ENCODE measurements at regions not wholly inside any gene's neighbourhood (a gene's known extent, or its start where the extent isn't known, plus 50 kb on each side); places are given as distances from the start of the nearest gene placed in this dataset.
A peak's percentile ranks its signal among the peaks of the same experiment; 100 is the strongest.

- H3K36me3 ChIP-seq (ENCODE audit: control insufficient read depth, insufficient read depth, low read length), result no peaks in the 10 kb centered on the region
- no peaks in the 10 kb centered on the region for H3K9me3 ChIP-seq (ENCODE audit: control insufficient read depth, insufficient read depth, low read length)
- peaks cover 3% of the 10 kb centered on the region for H3K4me1 ChIP-seq (ENCODE audit: control insufficient read depth, insufficient read depth, low read length)
- 72% methylated on average over 2 of the region's 3 CpGs for WGBS (ENCODE audit: insufficient coverage)
- H3K27ac ChIP-seq (ENCODE audit: low read depth, low read length), result no peak overlapping the region
- DNase-seq (ENCODE audit: low read depth in 4 of 6, low spot score in 6 of 6), result no peak
- H3K4me3 ChIP-seq (ENCODE audit: low read depth, low read length), result no peak overlapping the region
- H3K27me3 ChIP-seq (ENCODE audit: control insufficient read depth, insufficient read depth, low read length), result peaks cover 2% of the 10 kb centered on the region
Observed at GRCh38 chr20:39123185-39123557, 161.0 kb downstream of the DHX35 start.

- H3K27ac ChIP-seq (ENCODE audit: low read depth, low read length), result no peak overlapping the region
- H3K4me3 ChIP-seq (ENCODE audit: low read depth, low read length), result no peak overlapping the region
- H3K27me3 ChIP-seq (ENCODE audit: control insufficient read depth, insufficient read depth, low read length), result no peaks in the 10 kb centered on the region
- H3K36me3 ChIP-seq (ENCODE audit: control insufficient read depth, insufficient read depth, low read length), result no peaks in the 10 kb centered on the region
- no peaks in the 10 kb centered on the region for H3K4me1 ChIP-seq (ENCODE audit: control insufficient read depth, insufficient read depth, low read length)
- H3K9me3 ChIP-seq (ENCODE audit: control insufficient read depth, insufficient read depth, low read length), result no peaks in the 10 kb centered on the region
- DNase-seq (ENCODE audit: low read depth in 4 of 6, low spot score in 6 of 6), result peak in 1 of 6 donors; percentile 22
Observed at GRCh38 chr20:39117491-39117890, 155.3 kb downstream of the DHX35 start.

DNA sequence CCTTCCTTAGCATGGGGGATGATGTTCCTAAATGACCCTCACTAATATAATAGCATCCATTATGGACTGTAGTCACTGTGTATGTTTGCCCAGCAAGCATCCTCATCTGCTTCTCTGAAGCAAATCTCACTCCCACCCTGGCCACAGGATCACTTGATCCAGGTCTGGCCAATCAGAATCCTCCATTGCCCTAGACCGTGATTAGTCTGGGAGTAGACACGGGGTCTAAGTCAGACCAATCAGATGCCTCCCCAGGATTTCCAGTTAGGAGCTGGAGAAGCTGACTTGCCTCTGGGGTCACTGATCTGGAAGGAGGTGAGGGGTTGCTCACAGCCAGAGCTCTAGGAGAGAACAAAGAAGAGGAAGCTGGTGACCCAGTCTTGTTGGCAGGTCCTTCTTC, 153.9 kb downstream of the DHX35 start:
- Histone ChIP-seq H3K27me3 (ENCODE audit: control insufficient read depth, insufficient read depth, low read length) (peaks cover 4% of the 10 kb centered on the region), H3K4me3 (ENCODE audit: low read depth, low read length) (no peak overlapping the region), H3K4me1 (ENCODE audit: control insufficient read depth, insufficient read depth, low read length) (peaks cover 5% of the 10 kb centered on the region), H3K27ac (ENCODE audit: low read depth, low read length) (no peak overlapping the region), H3K9me3 (ENCODE audit: control insufficient read depth, insufficient read depth, low read length) (no peaks in the 10 kb centered on the region), H3K36me3 (ENCODE audit: control insufficient read depth, insufficient read depth, low read length) (no peaks in the 10 kb centered on the region)
- DNase-seq (ENCODE audit: low read depth in 4 of 6, low spot score in 6 of 6), result no peak
- WGBS (ENCODE audit: insufficient coverage), result 100% methylated on average over 2 of the region's 2 CpGs

DNA sequence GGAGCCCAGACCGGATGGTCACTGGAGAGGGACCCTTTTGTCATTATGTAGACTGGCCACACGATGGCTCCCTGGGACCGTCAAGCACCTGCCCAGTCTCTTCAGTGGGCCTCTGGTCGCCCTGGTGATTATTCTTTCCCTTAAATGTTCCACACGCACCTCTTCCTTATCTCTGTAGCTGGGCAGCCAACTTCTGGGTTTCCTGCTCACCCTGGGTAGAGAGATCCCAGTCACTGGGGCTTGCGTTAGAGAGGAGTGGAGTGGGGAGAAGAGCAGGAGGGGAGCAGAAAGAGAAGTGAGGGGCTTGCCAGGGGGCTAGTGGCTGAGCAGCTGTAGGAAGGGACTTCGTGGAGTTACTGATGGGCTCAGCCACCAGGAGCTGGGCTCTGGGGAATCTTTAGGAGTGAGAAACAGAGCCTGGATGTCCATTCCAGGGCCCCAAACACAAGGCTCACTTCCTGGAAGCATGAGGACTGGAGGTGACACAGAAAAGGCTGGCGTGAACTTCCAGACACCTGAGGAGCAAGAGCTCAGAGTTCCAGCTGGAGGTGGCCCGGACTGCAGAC, 150.1 kb downstream of the DHX35 start:
- no peak overlapping the region for H3K27ac ChIP-seq (ENCODE audit: low read depth, low read length)
- peak; percentile 15 to 87 (median 38) for DNase-seq (ENCODE audit: low read depth in 4 of 6, low spot score in 6 of 6)
- no peaks in the 10 kb centered on the region for H3K9me3 ChIP-seq (ENCODE audit: control insufficient read depth, insufficient read depth, low read length)
- no peak overlapping the region for H3K4me3 ChIP-seq (ENCODE audit: low read depth, low read length)
- peaks cover 13% of the 10 kb centered on the region for H3K4me1 ChIP-seq (ENCODE audit: control insufficient read depth, insufficient read depth, low read length)
- no peaks in the 10 kb centered on the region for H3K36me3 ChIP-seq (ENCODE audit: control insufficient read depth, insufficient read depth, low read length)
- peaks cover 32% of the 10 kb centered on the region for H3K27me3 ChIP-seq (ENCODE audit: control insufficient read depth, insufficient read depth, low read length)
- 43% methylated on average over 7 of the region's 9 CpGs for WGBS (ENCODE audit: insufficient coverage)

- peaks cover 32% of the 10 kb centered on the region for H3K27me3 ChIP-seq (ENCODE audit: control insufficient read depth, insufficient read depth, low read length)
- peaks cover 13% of the 10 kb centered on the region for H3K4me1 ChIP-seq (ENCODE audit: control insufficient read depth, insufficient read depth, low read length)
- no peak for DNase-seq (ENCODE audit: low read depth in 4 of 6, low spot score in 6 of 6)
- WGBS (ENCODE audit: insufficient coverage), result 17% methylated on average over 4 of the region's 4 CpGs
- H3K27ac ChIP-seq (ENCODE audit: low read depth, low read length), result no peak overlapping the region
- no peak overlapping the region for H3K4me3 ChIP-seq (ENCODE audit: low read depth, low read length)
- H3K36me3 ChIP-seq (ENCODE audit: control insufficient read depth, insufficient read depth, low read length), result no peaks in the 10 kb centered on the region
- H3K9me3 ChIP-seq (ENCODE audit: control insufficient read depth, insufficient read depth, low read length), result no peaks in the 10 kb centered on the region
Observed at GRCh38 chr20:39111359-39112177, 149.4 kb downstream of the DHX35 start.

- Histone ChIP-seq H3K4me1 (ENCODE audit: control insufficient read depth, insufficient read depth, low read length) (peaks cover 13% of the 10 kb centered on the region), H3K36me3 (ENCODE audit: control insufficient read depth, insufficient read depth, low read length) (no peaks in the 10 kb centered on the region), H3K9me3 (ENCODE audit: control insufficient read depth, insufficient read depth, low read length) (no peaks in the 10 kb centered on the region), H3K27me3 (ENCODE audit: control insufficient read depth, insufficient read depth, low read length) (peaks cover 32% of the 10 kb centered on the region), H3K4me3 (ENCODE audit: low read depth, low read length) (no peak overlapping the region), H3K27ac (ENCODE audit: low read depth, low read length) (no peak overlapping the region)
- no peak for DNase-seq (ENCODE audit: low read depth in 4 of 6, low spot score in 6 of 6)
Observed at GRCh38 chr20:39110819-39111136, 148.6 kb downstream of the DHX35 start.

DNA sequence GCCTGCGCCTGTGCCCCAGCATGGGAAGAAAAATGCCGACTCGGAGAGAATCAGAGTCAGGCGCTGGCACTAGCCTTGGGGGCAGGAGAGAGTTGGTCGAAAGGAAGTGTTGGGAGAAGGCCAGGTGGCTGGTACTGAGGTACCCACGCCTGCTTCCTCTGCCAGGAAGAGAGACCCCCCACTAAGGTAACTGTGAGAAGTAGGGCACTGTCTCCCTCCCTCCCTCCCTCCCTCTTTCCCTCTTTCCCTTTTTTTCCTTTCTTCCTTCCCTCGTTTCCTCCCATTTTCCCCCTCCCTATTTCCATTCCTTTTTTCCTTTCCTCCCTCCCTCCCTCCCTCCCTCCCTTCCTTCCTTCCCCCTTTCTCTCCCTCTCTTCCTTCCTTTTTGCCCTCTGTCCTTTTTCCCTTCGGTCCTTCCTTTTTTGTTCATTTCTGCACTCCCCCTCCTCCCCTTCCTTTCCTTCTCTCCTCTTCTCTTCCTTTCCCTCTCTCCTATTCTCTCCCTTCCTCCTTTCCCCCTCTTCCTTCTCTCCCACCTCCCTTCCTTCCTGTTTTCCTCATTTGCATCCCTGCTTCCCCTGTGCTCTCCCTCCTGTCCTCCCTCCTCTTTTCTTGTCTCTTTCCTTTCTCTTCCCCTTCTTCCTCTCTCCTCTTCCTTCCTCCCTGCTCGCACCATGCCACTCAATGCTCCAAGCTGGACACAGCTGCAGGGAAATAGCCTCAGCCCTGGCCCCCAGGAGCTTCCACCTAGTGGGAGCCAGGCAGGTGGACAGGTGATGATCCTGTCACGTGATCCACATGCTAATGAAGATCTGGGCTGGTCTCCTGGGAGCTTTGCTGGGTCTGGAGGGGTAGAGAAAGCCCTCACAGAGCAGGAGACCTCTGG, 148.0 kb downstream of the DHX35 start:
- no peak for DNase-seq (ENCODE audit: low read depth in 4 of 6, low spot score in 6 of 6)
- Histone ChIP-seq H3K27me3 (ENCODE audit: control insufficient read depth, insufficient read depth, low read length) (peaks cover 32% of the 10 kb centered on the region), H3K4me3 (ENCODE audit: low read depth, low read length) (no peak overlapping the region), H3K4me1 (ENCODE audit: control insufficient read depth, insufficient read depth, low read length) (peaks cover 13% of the 10 kb centered on the region), H3K27ac (ENCODE audit: low read depth, low read length) (no peak overlapping the region), H3K9me3 (ENCODE audit: control insufficient read depth, insufficient read depth, low read length) (no peaks in the 10 kb centered on the region), H3K36me3 (ENCODE audit: control insufficient read depth, insufficient read depth, low read length) (no peaks in the 10 kb centered on the region)
- WGBS (ENCODE audit: insufficient coverage), result 47% methylated on average over 4 of the region's 10 CpGs

DNA sequence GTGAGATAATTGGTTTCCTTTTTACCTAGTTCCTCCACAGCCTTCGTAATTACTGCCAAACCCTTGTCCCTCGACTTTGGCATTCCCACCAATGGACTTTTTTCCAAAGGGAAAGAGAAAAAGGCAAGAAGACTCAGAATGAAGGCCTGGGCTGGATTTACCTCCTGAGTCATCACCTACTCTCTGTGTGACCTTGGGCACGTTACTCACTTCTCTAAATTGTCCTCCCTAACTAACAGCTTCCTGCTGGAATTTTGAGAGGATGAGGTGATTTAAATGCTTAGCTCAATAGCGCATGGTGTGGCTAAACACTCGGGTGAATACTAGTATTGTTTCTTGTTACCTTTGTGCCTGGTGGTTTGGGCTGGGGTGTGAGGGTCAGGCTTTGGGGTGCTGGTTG, 146.6 kb downstream of the DHX35 start:
- no peak for DNase-seq (ENCODE audit: low read depth in 4 of 6, low spot score in 6 of 6)
- Histone ChIP-seq H3K4me3 (ENCODE audit: low read depth, low read length) (no peak overlapping the region), H3K4me1 (ENCODE audit: control insufficient read depth, insufficient read depth, low read length) (peaks cover 13% of the 10 kb centered on the region), H3K27me3 (ENCODE audit: control insufficient read depth, insufficient read depth, low read length) (peaks cover 32% of the 10 kb centered on the region), H3K36me3 (ENCODE audit: control insufficient read depth, insufficient read depth, low read length) (no peaks in the 10 kb centered on the region), H3K9me3 (ENCODE audit: control insufficient read depth, insufficient read depth, low read length) (no peaks in the 10 kb centered on the region), H3K27ac (ENCODE audit: low read depth, low read length) (no peak overlapping the region)
- WGBS (ENCODE audit: insufficient coverage), result 60% methylated on average over 1 of the region's 5 CpGs

DNA sequence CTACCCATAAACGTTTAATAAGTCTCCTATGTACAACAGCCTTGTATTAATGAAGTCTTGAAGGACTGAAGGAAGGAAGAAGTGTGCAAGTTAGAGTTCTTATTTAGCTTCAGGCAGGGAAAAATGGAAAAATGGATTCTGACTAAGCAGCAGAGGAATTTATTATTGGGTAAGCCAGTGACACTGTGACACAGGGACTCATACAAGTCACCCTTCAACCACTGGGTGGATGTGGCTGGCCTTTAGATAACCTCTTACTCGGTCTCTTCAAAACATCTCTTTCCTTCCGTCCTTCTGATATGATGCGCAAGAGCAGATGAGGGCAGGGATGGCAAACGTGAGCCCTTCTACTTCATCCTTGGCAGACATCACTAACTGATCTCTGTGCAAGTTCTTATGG, 145.6 kb downstream of the DHX35 start:
- no peaks in the 10 kb centered on the region for H3K9me3 ChIP-seq (ENCODE audit: control insufficient read depth, insufficient read depth, low read length)
- H3K36me3 ChIP-seq (ENCODE audit: control insufficient read depth, insufficient read depth, low read length), result no peaks in the 10 kb centered on the region
- peaks cover 13% of the 10 kb centered on the region for H3K4me1 ChIP-seq (ENCODE audit: control insufficient read depth, insufficient read depth, low read length)
- no peak for DNase-seq (ENCODE audit: low read depth in 4 of 6, low spot score in 6 of 6)
- 78% methylated on average over 4 of the region's 5 CpGs for WGBS (ENCODE audit: insufficient coverage)
- peaks cover 32% of the 10 kb centered on the region for H3K27me3 ChIP-seq (ENCODE audit: control insufficient read depth, insufficient read depth, low read length)
- no peak overlapping the region for H3K27ac ChIP-seq (ENCODE audit: low read depth, low read length)
- no peak overlapping the region for H3K4me3 ChIP-seq (ENCODE audit: low read depth, low read length)
